Lung (tissue), 11 donors: ENCODE measurements at regions not wholly inside any gene's neighbourhood (a gene's known extent, or its start where the extent isn't known, plus 50 kb on each side); places are given as distances from the start of the nearest gene placed in this dataset.

Experiments
- ATAC-seq: fragments of 200-7000 bp; cut with Tn5 transposase; one replicate; pipeline ENCODE4 v1.9.1; 2020; ENCODE audit warnings: moderate number of reproducible peaks; ENCODE audit not compliant: insufficient read depth, low FRiP score
- DNase-seq, 3 donors: peaks; one replicate each; pipeline ENCODE4 v3.0.0-alpha.2; 2013 to 2017
- H3K27ac ChIP-seq, 2 donors: one replicate each; pipeline ENCODE4 v1.5.1; 2013; ENCODE audit warnings: mild to moderate bottlenecking in 2 of 2, moderate library complexity in 2 of 2, control low read depth in 1 of 2, inconsistent platforms in 1 of 2, low read depth in 1 of 2, low read length in 1 of 2
- H3K27me3 ChIP-seq, 3 donors: one replicate each; pipeline ENCODE4 v1.5.1; 2013; ENCODE audit warnings: low read length in 2 of 3; ENCODE audit not compliant: control insufficient read depth in 3 of 3, insufficient read depth in 3 of 3
- H3K36me3 ChIP-seq, 4 donors: one replicate each; pipeline ENCODE4 v1.5.1; 2013; ENCODE audit warnings: low read length in 4 of 4, mild to moderate bottlenecking in 1 of 4, moderate library complexity in 1 of 4; ENCODE audit not compliant: control insufficient read depth in 4 of 4, insufficient read depth in 4 of 4
- H3K4me1 ChIP-seq, 5 donors: one replicate each; pipeline ENCODE4 v1.5.1; 2013; ENCODE audit warnings: low read length in 5 of 5, mild to moderate bottlenecking in 2 of 5, moderate library complexity in 1 of 5; ENCODE audit not compliant: control insufficient read depth in 5 of 5, insufficient read depth in 5 of 5
- H3K4me3 ChIP-seq: one replicate; pipeline ENCODE4 v1.5.1; 2013; ENCODE audit warnings: mild to moderate bottlenecking, control low read depth, moderate library complexity
- H3K9ac ChIP-seq, 2 donors: one replicate each; pipeline ENCODE4 v1.5.1; 2013; ENCODE audit warnings: low read length in 2 of 2, control low read depth in 1 of 2; ENCODE audit not compliant: insufficient read depth in 1 of 2
- H3K9me3 ChIP-seq, 4 donors: one replicate each; pipeline ENCODE4 v1.5.1; 2013; ENCODE audit warnings: low read length in 3 of 4, mild to moderate bottlenecking in 1 of 4, moderate library complexity in 1 of 4; ENCODE audit not compliant: control insufficient read depth in 4 of 4, insufficient read depth in 3 of 4
- CTCF ChIP-seq: IDR thresholded peaks from 2 replicates; pipeline ENCODE4 v1.5.1; 2012; ENCODE audit warnings: mild to moderate bottlenecking; ENCODE audit errors: control extremely low read depth, extremely low read depth
- WGBS, 2 donors: extraction: QIAGEN DNeasy Blood & Tissue Kit; methylation state at CpG; one replicate each; pipeline ENCODE4 v1.1.7; 2013; 5-methylcytosine and 5-hydroxymethylcytosine counted together
- donor health status: control.
- donor health status: control.
- donor health status: Bipolar disorder and iron deficiency.
- donor health status: healthy.
- donor health status: DM: yes; HTN: yes; CAD: no.

- H3K4me3 ChIP-seq, result no peak overlapping the region
- TF ChIP-seq CTCF, result no peak
- 68 to 78% methylated on average over 7 of the region's 7 CpGs for WGBS, 2 donors
- no peaks in the 10 kb centered on the region for H3K4me1 ChIP-seq
- DNase-seq (no peak), ATAC-seq (no peak)
- H3K27ac ChIP-seq, result no peak overlapping the region
- no peak overlapping the region for H3K9ac ChIP-seq
- H3K9me3 ChIP-seq, result peaks cover 0 to 2% (median 0%) of the 10 kb centered on the region in 4 donors
- H3K36me3 ChIP-seq, result no peaks in the 10 kb centered on the region
- H3K27me3 ChIP-seq, result no peaks in the 10 kb centered on the region
These were observed 471.3 kb upstream of the AUTS2 start for GRCh38 chr7:69126896-69127479.

- Histone ChIP-seq H3K9ac (no peak overlapping the region), H3K27ac (no peak overlapping the region), H3K36me3 (no peaks in the 10 kb centered on the region), H3K4me3 (no peak overlapping the region), H3K4me1 (no peaks in the 10 kb centered on the region), H3K9me3 (peaks cover 0 to 2% (median 0%) of the 10 kb centered on the region in 4 donors), H3K27me3 (peaks cover 0 to under 1% (median 0%) of the 10 kb centered on the region in 3 donors)
- ATAC-seq, result no peak
- TF ChIP-seq CTCF, result no peak
- DNase-seq, result no peak
- WGBS, 2 donors, result 77 to 85% methylated on average over 4 of the region's 4 CpGs
These were observed 468.8 kb upstream of the AUTS2 start for GRCh38 chr7:69129524-69129923.

GRCh38 chr7:69129951-69130350 is 468.3 kb upstream of the AUTS2 start:
- Histone ChIP-seq H3K27me3 (peaks cover 0 to 3% (median 0%) of the 10 kb centered on the region in 3 donors), H3K4me1 (no peaks in the 10 kb centered on the region), H3K36me3 (no peaks in the 10 kb centered on the region), H3K4me3 (no peak overlapping the region), H3K9me3 (peaks cover 0 to 2% (median 0%) of the 10 kb centered on the region in 4 donors), H3K9ac (no peak overlapping the region), H3K27ac (no peak overlapping the region)
- ATAC-seq, result no peak
- DNase-seq, result no peak
- 78 to 83% methylated on average over 7 of the region's 7 CpGs for WGBS, 2 donors
- TF ChIP-seq CTCF, result no peak

GRCh38 chr7:69130396-69130795 is 467.9 kb upstream of the AUTS2 start:
- Histone ChIP-seq H3K9me3 (peaks cover 0 to 2% (median under 1%) of the 10 kb centered on the region in 4 donors), H3K27me3 (peaks cover 0 to 3% (median 0%) of the 10 kb centered on the region in 3 donors), H3K9ac (no peak overlapping the region), H3K4me1 (no peaks in the 10 kb centered on the region), H3K4me3 (no peak overlapping the region), H3K36me3 (no peaks in the 10 kb centered on the region), H3K27ac (no peak overlapping the region)
- no peak for ATAC-seq
- DNase-seq, result no peak
- no peak for TF ChIP-seq CTCF
- 85 to 88% methylated on average over 2 of the region's 2 CpGs for WGBS, 2 donors
